HUES48 (cell line): ENCODE measurements at regions not wholly inside any gene's neighbourhood (a gene's known extent, or its start where the extent isn't known, plus 50 kb on each side); places are given as distances from the start of the nearest gene placed in this dataset.

ENCODE experiments used
- H3K27ac ChIP-seq: one replicate; pipeline ENCODE4 v1.7.0; 2013; ENCODE audit warnings: low read depth, low read length, inconsistent platforms
- H3K27me3 ChIP-seq: 2 replicates; pipeline ENCODE4 v1.6.1; 2013; ENCODE audit warnings: mild to moderate bottlenecking, low read length; ENCODE audit not compliant: control insufficient read depth, insufficient read depth
- H3K36me3 ChIP-seq: 2 replicates; pipeline ENCODE4 v1.6.1; 2013; ENCODE audit warnings: low read length; ENCODE audit not compliant: control insufficient read depth, insufficient read depth
- H3K4me1 ChIP-seq: 2 replicates; pipeline ENCODE4 v1.6.1; 2013; ENCODE audit warnings: mild to moderate bottlenecking, low read length; ENCODE audit not compliant: control insufficient read depth, insufficient read depth
- H3K4me3 ChIP-seq: 2 replicates; pipeline ENCODE4 v1.5.1; 2013; ENCODE audit warnings: mild to moderate bottlenecking, low read depth, low read length
- H3K9ac ChIP-seq: 2 replicates; pipeline ENCODE4 v1.6.1; 2013; ENCODE audit warnings: mild to moderate bottlenecking, low read depth, low read length, moderate library complexity
- H3K9me3 ChIP-seq: 2 replicates; pipeline ENCODE4 v1.6.1; 2013; ENCODE audit warnings: low read length; ENCODE audit not compliant: control insufficient read depth, insufficient read depth

- no peaks in the 10 kb centered on the region for H3K9me3 ChIP-seq
- no peaks in the 10 kb centered on the region for H3K4me1 ChIP-seq
- H3K27me3 ChIP-seq: no peaks in the 10 kb centered on the region
- H3K36me3 ChIP-seq: no peaks in the 10 kb centered on the region
- H3K9ac ChIP-seq: no peak overlapping the region
- H3K27ac ChIP-seq: no peak overlapping the region
- H3K4me3 ChIP-seq: no peak overlapping the region
Observed at GRCh38 chr3:102810937-102811336, 376.1 kb downstream of the ZPLD1 start.

- Histone ChIP-seq H3K27ac (no peak overlapping the region), H3K27me3 (no peaks in the 10 kb centered on the region), H3K4me1 (no peaks in the 10 kb centered on the region), H3K9me3 (no peaks in the 10 kb centered on the region), H3K36me3 (no peaks in the 10 kb centered on the region), H3K4me3 (no peak overlapping the region), H3K9ac (no peak overlapping the region)
Observed at GRCh38 chr3:102826636-102827035, 391.8 kb downstream of the ZPLD1 start.

- Histone ChIP-seq H3K27me3 (no peaks in the 10 kb centered on the region), H3K27ac (no peak overlapping the region), H3K4me1 (no peaks in the 10 kb centered on the region), H3K9ac (no peak overlapping the region), H3K4me3 (no peak overlapping the region), H3K9me3 (no peaks in the 10 kb centered on the region), H3K36me3 (no peaks in the 10 kb centered on the region)
Observed at GRCh38 chr3:102827386-102827785, 392.6 kb downstream of the ZPLD1 start.

GRCh38 chr3:102830415-102830814, 395.6 kb downstream of the ZPLD1 start:
- Histone ChIP-seq H3K27me3 (no peaks in the 10 kb centered on the region), H3K9ac (no peak overlapping the region), H3K4me1 (no peaks in the 10 kb centered on the region), H3K9me3 (no peaks in the 10 kb centered on the region), H3K27ac (no peak overlapping the region), H3K36me3 (no peaks in the 10 kb centered on the region), H3K4me3 (no peak overlapping the region)

- Histone ChIP-seq H3K9me3 (0 out of 2 replicates have a peak, but pooled peaks cover 5% of the 10 kb centered on the region), H3K27me3 (no peaks in the 10 kb centered on the region), H3K9ac (no peak overlapping the region), H3K4me1 (no peaks in the 10 kb centered on the region), H3K36me3 (no peaks in the 10 kb centered on the region), H3K27ac (no peak overlapping the region), H3K4me3 (no peak overlapping the region)
Observed at GRCh38 chr3:102841866-102842265, 407.1 kb downstream of the ZPLD1 start.

- H3K9me3 ChIP-seq: no peaks in the 10 kb centered on the region
- no peaks in the 10 kb centered on the region for H3K36me3 ChIP-seq
- no peak overlapping the region for H3K4me3 ChIP-seq
- H3K27me3 ChIP-seq: no peaks in the 10 kb centered on the region
- H3K9ac ChIP-seq: no peak overlapping the region
- H3K4me1 ChIP-seq: no peaks in the 10 kb centered on the region
- H3K27ac ChIP-seq: no peak overlapping the region
Observed at GRCh38 chr3:102866845-102867244, 432.0 kb downstream of the ZPLD1 start.

GRCh38 chr3:102883515-102883914, 448.7 kb downstream of the ZPLD1 start:
- no peaks in the 10 kb centered on the region for H3K36me3 ChIP-seq
- H3K27ac ChIP-seq: no peak overlapping the region
- H3K27me3 ChIP-seq: no peaks in the 10 kb centered on the region

GRCh38 chr3:102885289-102885688, 450.5 kb downstream of the ZPLD1 start:
- no peak overlapping the region for H3K27ac ChIP-seq
- H3K27me3 ChIP-seq: no peaks in the 10 kb centered on the region
- no peak overlapping the region for H3K9ac ChIP-seq
- no peaks in the 10 kb centered on the region for H3K36me3 ChIP-seq
- no peaks in the 10 kb centered on the region for H3K9me3 ChIP-seq
- no peak overlapping the region for H3K4me3 ChIP-seq
- no peaks in the 10 kb centered on the region for H3K4me1 ChIP-seq

More at GRCh38 chr3:102883515-102883914, 448.7 kb downstream of the ZPLD1 start:
- H3K4me3 ChIP-seq: no peak overlapping the region
- no peaks in the 10 kb centered on the region for H3K4me1 ChIP-seq
- H3K9ac ChIP-seq: no peak overlapping the region
- no peaks in the 10 kb centered on the region for H3K9me3 ChIP-seq

GRCh38 chr3:102887431-102887830, 452.6 kb downstream of the ZPLD1 start:
- H3K9me3 ChIP-seq: no peaks in the 10 kb centered on the region
- no peak overlapping the region for H3K4me3 ChIP-seq
- H3K9ac ChIP-seq: no peak overlapping the region
- no peaks in the 10 kb centered on the region for H3K36me3 ChIP-seq
- no peaks in the 10 kb centered on the region for H3K27me3 ChIP-seq
- no peaks in the 10 kb centered on the region for H3K4me1 ChIP-seq
- no peak overlapping the region for H3K27ac ChIP-seq

- H3K27me3 ChIP-seq: no peaks in the 10 kb centered on the region
- H3K27ac ChIP-seq: no peak overlapping the region
- no peak overlapping the region for H3K9ac ChIP-seq
- H3K4me1 ChIP-seq: no peaks in the 10 kb centered on the region
- no peaks in the 10 kb centered on the region for H3K36me3 ChIP-seq
- H3K4me3 ChIP-seq: no peak overlapping the region
- H3K9me3 ChIP-seq: no peaks in the 10 kb centered on the region
Observed at GRCh38 chr3:102896851-102897621, 462.2 kb downstream of the ZPLD1 start.

GRCh38 chr3:102904629-102905028, 469.8 kb downstream of the ZPLD1 start:
- Histone ChIP-seq H3K9me3 (no peaks in the 10 kb centered on the region), H3K27me3 (no peaks in the 10 kb centered on the region), H3K4me1 (no peaks in the 10 kb centered on the region), H3K27ac (no peak overlapping the region), H3K4me3 (no peak overlapping the region), H3K36me3 (no peaks in the 10 kb centered on the region), H3K9ac (no peak overlapping the region)
